GM18511 (cell line): ENCODE measurements at regions not wholly inside any gene's neighbourhood (a gene's known extent, or its start where the extent isn't known, plus 50 kb on each side); places are given as distances from the start of the nearest gene placed in this dataset.

ENCODE experiments used
- ATAC-seq: cut with Tn5 transposase; IDR thresholded peaks from one replicate; pipeline ENCODE4 v1.9.1; 2021; ENCODE audit warnings: mild to moderate bottlenecking, moderate library complexity; ENCODE audit not compliant: unreplicated experiment

GRCh38 chr5:87954121-87954520 is 314.5 kb downstream of the TMEM161B start:
- no peak for ATAC-seq

- no peak for ATAC-seq
Measured at GRCh38 chr5:87951661-87952060, 317.0 kb downstream of the TMEM161B start.

GRCh38 chr5:87949676-87950631 is 318.7 kb downstream of the TMEM161B start:
- ATAC-seq: no peak

GRCh38 chr5:87948486-87948885 is 320.2 kb downstream of the TMEM161B start:
- ATAC-seq: no peak

- ATAC-seq: no peak
Measured at GRCh38 chr5:87946271-87946670, 322.4 kb downstream of the TMEM161B start.

- no peak for ATAC-seq
Measured at GRCh38 chr5:87945286-87945650, 323.4 kb downstream of the TMEM161B start.

- ATAC-seq: no peak
Measured at GRCh38 chr5:87944553-87945285, 323.9 kb downstream of the TMEM161B start.

GRCh38 chr5:87940775-87941174 is 327.9 kb downstream of the TMEM161B start:
- ATAC-seq: no peak

- no peak for ATAC-seq
Measured at GRCh38 chr5:87936667-87937066, 332.0 kb downstream of the TMEM161B start.

- ATAC-seq: no peak
Measured at GRCh38 chr5:87924436-87924835, 344.2 kb downstream of the TMEM161B start.

- ATAC-seq: no peak
Measured at GRCh38 chr5:87916320-87916719, 352.3 kb downstream of the TMEM161B start.

GRCh38 chr5:87912419-87912818 is 356.2 kb downstream of the TMEM161B start:
- no peak for ATAC-seq

GRCh38 chr5:87909382-87909781 is 359.3 kb downstream of the TMEM161B start:
- no peak for ATAC-seq

- ATAC-seq: no peak
Measured at GRCh38 chr5:87906962-87907361, 361.7 kb downstream of the TMEM161B start.

- no peak for ATAC-seq
Measured at GRCh38 chr5:87900419-87900818, 368.2 kb downstream of the TMEM161B start.

GRCh38 chr5:87899721-87900131 is 368.9 kb downstream of the TMEM161B start:
- ATAC-seq: peak; percentile 75

GRCh38 chr5:87899208-87899661 is 369.4 kb downstream of the TMEM161B start:
- ATAC-seq: peak; percentile 13

GRCh38 chr5:87898574-87898973 is 370.1 kb downstream of the TMEM161B start:
- no peak for ATAC-seq

- no peak for ATAC-seq
Measured at GRCh38 chr5:87888139-87888538, 380.5 kb downstream of the TMEM161B start.

GRCh38 chr5:87887247-87887646 is 381.4 kb downstream of the TMEM161B start:
- ATAC-seq: no peak

- no peak for ATAC-seq
Measured at GRCh38 chr5:87886164-87886563, 382.5 kb downstream of the TMEM161B start.

GRCh38 chr5:87885758-87886157 is 382.9 kb downstream of the TMEM161B start:
- ATAC-seq: no peak
